GM12892 (cell line): ENCODE measurements at regions not wholly inside any gene's neighbourhood (a gene's known extent, or its start where the extent isn't known, plus 50 kb on each side); places are given as distances from the start of the nearest gene placed in this dataset.

Experiments
- POLR2A ChIP-seq: IDR thresholded peaks from 2 replicates; pipeline ENCODE4 v1.6.1; 2011; ENCODE audit warnings: low read depth, low read length, control low read depth
- POLR2AphosphoS5 ChIP-seq: IDR thresholded peaks from 2 replicates; pipeline ENCODE4 v1.6.1; 2011; ENCODE audit warnings: low read depth, low read length, control low read depth

DNA sequence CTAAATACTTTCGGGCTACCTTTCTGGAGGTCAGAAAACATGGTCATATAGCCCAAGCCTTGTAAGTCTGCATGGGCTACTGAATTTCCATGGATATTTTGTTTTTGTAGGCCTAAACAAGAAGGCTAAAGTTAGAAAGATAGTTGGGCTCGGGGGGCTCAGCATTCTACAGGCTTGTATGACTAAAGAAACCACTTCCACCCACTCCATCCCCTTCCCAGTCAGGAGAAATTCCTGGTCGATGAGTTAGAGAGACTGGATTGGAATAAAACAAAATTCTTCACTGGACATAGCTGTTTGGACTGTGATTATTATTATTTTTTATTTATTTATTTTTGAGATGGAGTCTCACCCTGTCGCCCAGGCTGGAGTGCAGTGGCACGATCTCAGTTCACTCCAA, 539.4 kb upstream of the TNP1 start:
- TF ChIP-seq POLR2A (no peak), POLR2AphosphoS5 (no peak)
